Endothelial cell of umbilical vein (primary cell): ENCODE measurements at regions not wholly inside any gene's neighbourhood (a gene's known extent, or its start where the extent isn't known, plus 50 kb on each side); places are given as distances from the start of the nearest gene placed in this dataset.

Experiments
- CTCF ChIP-seq, 2 donors: IDR thresholded peaks; 1 replicate in 1 of 2; 2 replicates in 1 of 2; pipeline ENCODE4 v1.5.1; 2011; ENCODE audit warnings: low read length in 2 of 2, mild to moderate bottlenecking in 2 of 2, moderate library complexity in 2 of 2, control low read depth in 1 of 2, inconsistent platforms in 1 of 2, low read depth in 1 of 2; ENCODE audit not compliant: insufficient read depth in 1 of 2; ENCODE audit errors: extremely low read depth in 1 of 2
- EZH2 ChIP-seq: IDR thresholded peaks from 2 replicates; pipeline ENCODE4 v1.6.1; 2012; ENCODE audit warnings: borderline replicate concordance, low read depth, mild to moderate bottlenecking, moderate library complexity, low read length, inconsistent platforms; ENCODE audit not compliant: severe bottlenecking
- FOS ChIP-seq: IDR thresholded peaks from 2 replicates; pipeline ENCODE4 v1.6.1; 2011; ENCODE audit warnings: mild to moderate bottlenecking, low read length, moderate library complexity, borderline replicate concordance; ENCODE audit not compliant: insufficient read depth
- GATA2 ChIP-seq: IDR thresholded peaks from 2 replicates; pipeline ENCODE4 v1.7.0; 2011; ENCODE audit warnings: low read depth, mild to moderate bottlenecking, moderate library complexity, mixed read lengths, low read length; ENCODE audit not compliant: insufficient read length, insufficient read depth
- JUN ChIP-seq: IDR thresholded peaks from 2 replicates; pipeline ENCODE4 v1.6.1; 2011; ENCODE audit warnings: borderline replicate concordance, low read depth; ENCODE audit not compliant: insufficient read length, insufficient read depth
- MAX ChIP-seq: IDR thresholded peaks from 2 replicates; pipeline ENCODE4 v1.6.1; 2011; ENCODE audit not compliant: insufficient read depth, insufficient read length
- MYC ChIP-seq: IDR thresholded peaks from one replicate; pipeline ENCODE4 v1.6.1; 2011; ENCODE audit warnings: mild to moderate bottlenecking, low read depth, low read length
- POLR2A ChIP-seq: IDR thresholded peaks from 2 replicates; pipeline ENCODE4 v1.6.1; 2012; ENCODE audit warnings: low read depth, mild to moderate bottlenecking, control low read depth, low read length
- POLR2AphosphoS5 ChIP-seq: IDR thresholded peaks from 2 replicates; pipeline ENCODE4 v1.6.1; 2012; ENCODE audit warnings: low read depth, mild to moderate bottlenecking, control low read depth, low read length, moderate library complexity; ENCODE audit not compliant: insufficient read depth

- TF ChIP-seq CTCF (IDR thresholded peaks at IDR 0.05; ENCODE audit: extremely low read depth in 1 of 2, insufficient read depth in 1 of 2, low read depth in 1 of 2, low read length in 2 of 2) (no peak), MYC (no peak), POLR2A (no peak), EZH2 (no peak), JUN (no peak), FOS (no peak), MAX (no peak), POLR2AphosphoS5 (no peak), GATA2 (no peak)
These were observed 52.7 kb upstream of the CADM2 start for GRCh38 chr3:84906065-84906464.
